ENCODE measurements at regions not wholly inside any gene's neighbourhood (a gene's known extent, or its start where the extent isn't known, plus 50 kb on each side); places are given as distances from the start of the nearest gene placed in this dataset.

DNA sequence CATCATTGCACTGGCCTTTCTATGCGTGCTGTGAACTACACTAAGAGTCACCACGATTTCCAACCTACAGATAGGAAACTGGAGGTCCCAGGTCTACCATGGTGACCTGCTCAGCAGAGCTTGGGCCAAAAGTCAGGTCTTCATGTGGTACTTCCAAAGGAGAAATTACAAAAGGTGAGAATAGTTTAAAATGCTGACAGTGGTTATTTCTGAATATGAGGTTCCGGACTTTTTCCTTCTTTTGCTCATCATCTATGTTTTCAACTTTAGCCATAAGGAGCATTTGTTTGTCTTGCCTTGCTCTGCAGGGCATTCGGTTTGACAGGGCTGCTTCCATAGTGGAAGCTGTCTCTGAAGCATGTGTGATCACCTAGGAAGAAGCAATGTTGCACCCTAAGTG is 282.1 kb upstream of the IRX1 start:
- no peak for DNase-seq

DNA sequence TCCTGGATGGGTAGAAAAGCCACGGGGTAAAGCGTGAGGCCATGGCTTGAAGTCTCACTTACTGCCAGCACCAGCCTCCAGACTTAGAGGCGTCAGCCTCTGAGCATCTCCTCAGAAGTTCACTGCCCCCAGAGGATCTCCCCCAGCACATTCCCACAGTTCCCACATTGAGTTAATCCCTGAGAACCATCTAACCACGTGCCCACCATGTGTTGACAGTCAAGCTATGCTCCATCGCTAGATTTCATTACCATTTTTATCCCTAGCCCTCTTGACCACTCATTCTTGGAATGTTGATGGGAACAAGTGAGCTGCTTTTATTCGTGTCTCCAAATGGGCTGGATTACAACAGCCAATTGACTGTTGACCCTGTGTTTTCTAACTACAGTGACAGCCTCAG is 283.3 kb upstream of the IRX1 start:
- DNase-seq, result no peak

DNA sequence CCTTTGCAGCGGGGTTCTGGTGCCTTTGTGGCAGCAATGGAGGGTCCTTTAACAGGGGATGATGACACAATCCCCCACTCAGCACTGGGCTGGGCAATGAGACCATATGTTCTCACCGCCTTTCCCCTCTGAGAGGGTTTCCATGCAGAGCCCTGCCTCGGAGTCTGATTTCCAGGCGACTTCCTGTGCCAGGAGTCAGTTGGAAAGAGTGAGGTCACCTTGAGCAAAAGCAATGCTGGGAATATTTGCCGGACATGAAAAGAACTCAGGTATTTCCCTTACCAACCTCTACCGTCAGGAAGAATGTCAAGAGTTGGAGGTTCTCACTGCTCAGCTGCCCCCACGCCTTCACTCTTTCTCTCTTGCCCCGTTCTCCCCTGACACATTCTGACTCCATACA is 284.2 kb upstream of the IRX1 start:
- DNase-seq, result no peak

DNA sequence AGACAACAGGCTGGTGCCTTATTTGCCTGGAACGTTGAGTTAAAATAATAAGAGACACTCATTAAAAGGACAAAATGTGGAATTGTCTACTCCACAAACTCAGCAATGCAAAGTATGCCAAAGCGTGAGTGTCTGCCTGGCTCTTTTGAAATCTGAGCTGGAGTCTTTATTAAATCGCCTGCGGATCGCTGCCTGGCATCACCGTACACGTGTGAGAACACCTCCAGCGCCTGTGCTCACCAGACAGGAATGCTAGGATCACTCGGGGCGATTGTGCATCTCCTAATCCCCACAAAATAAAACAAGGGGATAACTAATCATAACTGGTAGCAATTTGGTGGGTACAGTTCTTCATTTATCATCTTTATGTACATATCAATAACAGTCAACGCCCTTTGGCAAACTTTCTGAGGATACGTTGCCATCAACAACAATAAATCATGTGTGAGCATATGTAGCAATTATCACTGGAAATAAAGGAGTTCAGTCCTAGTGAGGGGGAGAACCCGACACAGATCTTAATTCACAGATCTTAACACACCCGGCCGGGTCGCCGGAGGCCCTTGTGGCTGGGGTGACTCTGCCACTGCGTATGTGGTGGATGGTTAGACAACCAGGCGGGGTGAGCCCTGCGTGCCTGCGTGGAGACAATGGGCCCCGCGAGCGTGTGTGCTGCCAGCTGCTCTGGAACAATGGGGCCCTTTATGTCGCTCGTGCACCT is 284.9 kb upstream of the IRX1 start:
- DNase-seq, result no peak

DNA sequence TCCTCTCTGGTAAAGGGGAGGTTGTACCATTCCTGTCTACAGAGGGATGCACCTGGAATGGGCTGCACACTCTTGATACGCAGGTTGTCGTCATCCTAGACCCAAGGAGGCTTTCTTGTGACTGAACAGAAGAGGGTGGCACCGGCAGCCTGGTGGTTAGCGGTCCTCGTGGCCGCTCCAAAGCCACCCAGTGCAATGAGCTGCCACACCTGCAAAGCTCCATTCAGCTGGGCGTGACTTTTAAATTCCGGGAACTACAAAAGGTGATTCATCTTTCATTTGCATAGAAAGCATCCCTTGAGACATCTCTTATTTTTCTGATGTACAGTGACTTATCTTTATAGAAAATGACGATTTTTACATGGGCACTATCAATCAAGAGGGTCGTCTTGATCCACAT is 286.1 kb upstream of the IRX1 start:
- no peak for DNase-seq

DNA sequence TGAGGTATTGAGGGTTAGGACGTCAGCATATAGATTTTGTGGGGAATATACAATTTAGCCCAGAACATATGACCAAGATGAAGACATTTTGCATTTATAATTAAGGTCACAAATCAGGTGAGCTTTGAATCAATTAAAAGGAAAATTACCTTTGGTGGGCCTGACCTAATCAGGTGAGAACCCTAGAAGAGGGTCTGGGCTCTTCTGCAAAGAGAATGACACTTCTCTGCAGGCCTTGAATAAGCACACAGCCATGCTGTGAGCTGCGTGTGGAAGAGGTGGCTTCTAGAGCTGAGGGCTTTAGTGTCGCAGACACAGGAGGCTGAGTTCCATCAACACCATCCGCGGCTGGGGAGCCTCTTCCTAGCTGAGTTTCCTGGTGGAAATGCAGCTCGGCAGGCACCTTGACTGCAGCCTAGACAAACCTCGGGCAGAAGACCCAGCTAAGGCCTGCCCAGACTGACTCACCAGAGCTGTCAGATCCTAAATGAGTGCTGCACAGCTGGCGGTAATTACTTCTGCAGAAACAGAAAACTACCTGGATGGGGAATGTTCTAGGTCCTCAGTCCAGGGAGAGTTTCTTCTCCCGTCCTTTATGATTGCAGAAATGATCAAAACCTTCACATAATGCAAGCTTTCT is 287.5 kb upstream of the IRX1 start:
- DNase-seq, result no peak

DNA sequence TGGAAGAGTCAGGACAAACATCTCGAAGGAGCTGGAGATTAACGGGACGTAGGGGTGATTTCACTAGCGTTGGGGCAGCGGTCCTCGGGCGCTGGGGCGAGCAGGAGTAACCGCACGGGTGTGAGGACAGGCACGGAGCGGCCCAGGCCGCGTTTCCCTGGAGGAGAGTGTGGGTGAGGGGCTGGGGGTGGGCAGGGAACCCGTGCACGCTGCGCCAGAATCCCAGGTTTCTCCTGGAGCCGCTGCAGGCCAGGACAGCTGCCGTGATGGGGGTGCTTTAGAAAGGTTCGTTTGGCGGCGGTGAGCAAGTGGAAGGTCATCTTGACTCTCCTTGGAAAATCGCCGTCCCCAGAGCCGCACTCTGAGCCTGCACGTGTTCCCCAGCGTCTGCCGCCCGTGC is 290.2 kb upstream of the IRX1 start:
- no peak for DNase-seq

DNA sequence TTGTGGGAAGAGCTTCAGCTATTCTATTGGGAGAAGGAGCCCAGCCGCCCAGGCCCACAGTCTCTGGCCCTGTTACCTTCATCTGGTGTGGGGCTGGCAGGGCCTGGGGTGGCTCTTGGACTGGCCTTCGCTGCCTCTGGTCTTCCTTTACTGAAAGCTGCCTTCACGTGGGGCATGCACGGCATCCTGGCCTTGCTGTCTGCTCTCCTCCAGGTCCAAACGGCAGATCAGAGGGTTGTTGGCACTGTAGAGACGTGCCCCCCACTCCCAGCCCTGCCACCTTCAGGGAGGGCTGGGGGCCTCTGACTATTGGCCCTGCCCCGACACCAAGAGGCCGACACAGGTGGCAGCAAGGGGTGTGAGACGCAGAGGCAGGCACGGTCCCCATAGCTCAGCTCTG is 291.3 kb upstream of the IRX1 start:
- DNase-seq, result no peak

DNA sequence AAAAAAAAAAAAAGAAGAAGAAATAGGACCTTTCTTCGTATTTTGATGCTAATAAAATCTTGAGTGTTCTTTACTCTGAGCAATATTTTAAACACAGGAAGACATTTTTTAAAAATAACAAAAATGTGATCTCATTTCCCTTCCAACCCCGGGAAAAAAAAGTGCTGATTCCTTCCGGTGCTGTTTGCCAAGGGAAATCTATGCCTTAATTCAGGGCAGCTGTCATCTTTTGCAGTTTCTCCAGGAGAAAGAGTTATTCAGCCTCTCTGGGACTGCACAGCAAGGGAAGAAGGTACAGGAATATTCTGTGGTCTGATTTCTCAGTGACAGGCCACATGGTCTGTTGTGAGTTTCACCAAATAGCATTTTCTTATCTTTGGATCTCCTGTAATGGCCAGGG is 291.9 kb upstream of the IRX1 start:
- DNase-seq, result no peak

DNA sequence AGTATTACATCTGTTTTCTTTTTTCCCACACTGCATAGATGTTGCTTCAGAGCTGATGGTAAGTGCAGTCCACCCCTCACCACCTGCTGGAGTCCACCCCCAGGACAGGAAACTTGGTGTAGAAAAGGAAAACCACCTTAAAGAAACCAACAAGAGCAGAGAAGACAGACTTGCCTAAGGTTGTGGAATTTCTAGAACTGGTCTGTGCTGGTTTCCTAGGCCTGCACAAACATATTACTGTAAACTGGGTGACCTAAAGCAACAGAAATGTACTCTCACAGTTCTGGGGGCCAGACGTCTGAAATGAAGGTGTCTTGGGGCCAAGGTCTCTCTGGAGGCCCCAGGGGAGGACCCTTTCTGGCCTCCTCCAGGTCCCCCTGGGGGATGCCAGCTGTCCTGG is 293.4 kb upstream of the IRX1 start:
- no peak for DNase-seq

DNA sequence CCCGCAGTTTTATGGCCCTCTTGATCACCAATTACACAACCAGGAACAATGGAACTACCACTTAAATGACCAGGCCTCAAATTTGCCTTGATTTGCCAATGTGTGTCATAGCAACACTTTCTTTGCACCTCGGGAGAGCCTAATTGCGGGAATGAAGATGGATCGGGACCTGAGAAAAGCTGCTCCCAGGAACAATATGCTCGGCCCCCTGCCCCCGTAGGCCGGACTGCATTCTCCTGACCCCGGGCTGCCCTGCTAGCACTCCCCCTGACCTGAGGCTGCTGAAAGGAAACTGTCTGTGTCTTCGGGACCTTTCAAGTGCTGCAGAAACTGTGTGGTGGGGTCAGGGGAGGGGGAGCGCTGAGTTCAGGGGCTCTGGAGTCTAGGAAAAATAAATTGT is 294.3 kb upstream of the IRX1 start:
- no peak for DNase-seq

DNA sequence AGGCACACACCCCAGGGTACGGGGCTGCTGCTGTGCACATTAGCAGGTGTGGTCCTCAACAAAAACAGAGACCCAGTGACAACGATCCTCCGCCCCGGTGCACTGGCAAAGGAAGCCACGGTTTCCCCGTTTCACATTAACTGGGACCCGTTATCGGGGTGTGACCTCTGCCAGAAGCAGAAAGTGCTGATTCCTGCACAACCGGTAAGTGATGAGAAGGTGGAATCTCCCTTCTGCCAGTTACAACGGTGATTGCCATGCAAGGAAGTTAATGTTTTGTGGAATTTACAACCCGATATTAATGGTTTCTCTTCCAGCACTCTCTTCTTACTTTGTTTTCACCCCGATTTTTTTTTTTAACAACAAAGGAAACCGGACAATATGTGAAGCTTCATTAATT is 294.9 kb upstream of the IRX1 start:
- no peak for DNase-seq

DNA sequence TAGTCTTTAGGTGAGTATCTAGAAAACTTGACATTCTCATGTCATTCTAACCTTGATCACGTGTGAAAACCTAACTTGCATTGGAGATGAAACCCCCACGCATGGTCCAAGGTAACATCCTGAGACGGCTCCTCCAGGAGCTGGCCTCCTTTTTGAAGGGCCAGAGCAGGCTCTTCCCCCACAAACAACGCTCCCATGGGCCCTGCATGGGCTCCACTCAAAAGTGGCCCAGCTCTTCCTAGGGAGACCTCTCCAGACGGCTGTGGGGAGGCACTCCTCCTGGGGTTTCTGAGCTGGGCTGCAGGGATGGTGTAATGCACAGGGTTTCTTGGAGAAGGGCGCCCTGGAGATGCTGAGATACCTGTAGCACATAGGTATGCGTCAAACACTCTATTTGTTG is 296.2 kb upstream of the IRX1 start:
- DNase-seq, result no peak

DNA sequence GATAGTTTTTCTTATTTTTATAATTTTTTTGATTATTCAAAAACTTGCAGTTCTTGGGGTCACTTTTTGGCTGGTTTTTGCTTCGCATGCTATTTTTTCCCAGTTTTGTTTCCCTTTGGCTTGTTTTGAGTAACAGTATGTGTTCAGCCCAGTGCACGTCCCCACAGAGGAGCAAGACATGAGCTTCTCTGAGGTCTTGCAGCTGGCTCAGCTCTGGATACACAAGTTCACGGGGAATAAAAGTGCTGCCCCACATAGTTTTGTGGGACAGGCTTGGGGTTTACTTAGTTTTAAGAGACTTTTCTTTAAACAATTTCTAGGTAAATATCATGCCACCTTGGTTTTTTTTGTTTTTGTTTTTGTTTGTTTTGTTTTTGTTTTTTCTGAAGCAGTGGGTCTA is 297.8 kb upstream of the IRX1 start:
- DNase-seq, result no peak

DNA sequence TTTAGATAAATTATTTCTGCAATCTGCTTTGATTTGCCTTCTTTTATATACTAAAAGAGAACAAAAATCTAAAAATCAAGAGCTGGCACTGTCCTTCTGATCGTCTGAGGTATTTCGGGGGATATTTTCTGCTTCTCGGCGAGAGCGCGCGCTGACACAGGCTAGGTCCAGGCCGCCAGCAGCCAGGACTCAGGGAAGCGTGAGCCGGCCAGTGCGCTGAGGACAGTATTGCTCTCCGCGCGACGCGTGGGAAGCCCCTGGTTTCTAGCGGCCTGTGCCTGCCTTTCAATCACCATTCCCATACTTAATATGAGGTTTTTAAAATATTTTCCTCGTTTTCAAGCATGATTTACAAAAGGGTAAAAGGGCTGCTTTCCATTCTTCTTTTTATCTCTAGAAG is 307.3 kb upstream of the IRX1 start:
- DNase-seq, result no peak

DNA sequence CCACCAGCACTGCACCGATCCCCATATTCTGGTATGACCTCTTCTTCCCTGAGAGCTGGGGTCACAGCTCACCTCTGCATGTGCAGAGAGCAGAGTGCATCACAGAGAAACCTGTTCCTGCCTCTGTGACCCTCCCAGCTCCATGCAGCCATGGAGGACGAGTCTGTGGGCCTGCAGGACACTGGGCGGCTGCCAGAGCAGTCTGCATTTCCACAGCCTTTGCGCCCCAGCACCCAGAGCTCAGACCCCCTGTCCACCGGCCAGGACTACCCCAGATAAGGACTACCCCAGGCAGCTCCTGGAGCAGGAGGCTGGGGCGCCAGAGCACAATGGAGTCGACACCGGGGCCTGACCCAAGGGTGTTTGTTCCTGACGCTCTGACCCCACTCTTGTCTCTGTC is 308.1 kb upstream of the IRX1 start:
- DNase-seq, result no peak

DNA sequence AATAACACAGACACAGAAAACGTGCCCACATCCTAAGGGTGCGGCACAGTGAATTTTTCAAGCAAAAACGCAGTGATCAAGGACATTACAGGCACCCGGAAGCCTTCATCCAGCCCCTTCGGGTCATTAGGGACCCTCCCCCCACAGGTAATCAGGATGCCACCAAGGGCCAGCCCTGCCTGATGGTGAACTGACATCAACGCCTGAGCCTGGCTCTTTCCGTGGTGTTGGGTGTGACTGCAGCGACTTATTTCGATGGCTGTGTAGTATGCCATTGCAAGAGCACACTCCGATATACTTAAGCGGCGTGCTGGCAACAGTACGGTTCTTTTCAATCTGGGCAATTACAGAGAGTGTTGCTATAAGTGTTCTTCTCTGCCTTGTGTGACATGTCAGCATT is 310.0 kb upstream of the IRX1 start:
- DNase-seq, result no peak

DNA sequence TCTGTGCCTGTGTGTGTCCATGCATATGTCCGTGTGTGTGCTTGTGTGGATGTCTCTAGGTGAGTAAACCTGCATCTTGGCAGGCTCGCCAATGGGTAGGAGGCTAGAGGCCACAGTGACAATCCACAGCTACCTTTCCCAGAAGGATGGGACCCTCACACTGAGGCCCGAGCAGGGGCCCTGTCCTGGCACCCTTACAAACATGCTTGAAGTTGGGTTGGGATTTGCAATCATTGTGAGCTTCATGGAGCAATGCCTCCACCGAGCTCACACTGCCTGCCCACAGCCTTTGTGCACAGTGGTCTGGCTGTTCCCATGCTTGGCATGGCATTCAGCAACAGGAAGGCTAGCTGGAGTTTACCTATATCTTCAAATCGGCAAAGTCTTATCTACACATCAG is 311.1 kb upstream of the IRX1 start:
- DNase-seq, result no peak

DNA sequence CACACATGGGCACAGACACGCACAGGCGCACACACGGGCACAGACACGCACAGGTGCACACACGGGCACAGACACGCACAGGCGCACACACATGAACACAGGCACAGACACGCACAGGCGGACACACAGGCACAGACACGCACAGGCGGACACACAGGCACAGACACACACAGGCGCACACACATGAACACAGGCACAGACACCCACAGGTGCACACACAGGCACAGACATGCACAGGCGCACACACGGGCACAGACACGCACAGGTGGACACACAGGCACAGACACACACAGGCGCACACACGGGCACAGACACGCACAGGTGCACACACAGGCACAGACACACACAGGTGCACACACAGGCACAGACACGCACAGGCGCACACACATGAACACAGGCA is 312.8 kb upstream of the IRX1 start:
- no peak for DNase-seq

DNA sequence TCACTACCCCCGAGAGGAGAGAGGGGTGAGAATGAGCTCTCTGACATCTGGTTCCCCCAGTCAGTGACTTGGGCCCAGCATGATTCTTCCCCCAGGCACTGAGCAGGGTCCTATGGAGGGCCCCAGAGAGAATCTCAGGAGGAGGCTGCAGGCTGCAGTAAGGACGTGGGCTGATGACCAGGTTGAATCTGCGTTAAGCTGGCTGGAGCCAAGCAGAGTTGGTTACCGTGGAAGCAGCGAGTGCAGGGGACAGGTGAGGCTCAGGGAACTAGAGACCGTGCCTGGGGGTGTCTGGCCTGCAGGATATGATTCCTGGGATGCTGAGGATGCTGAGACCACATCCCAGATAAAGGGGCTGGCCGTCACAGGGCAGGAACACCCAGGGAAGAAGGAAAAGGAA is 314.3 kb upstream of the IRX1 start:
- DNase-seq, result no peak

DNA sequence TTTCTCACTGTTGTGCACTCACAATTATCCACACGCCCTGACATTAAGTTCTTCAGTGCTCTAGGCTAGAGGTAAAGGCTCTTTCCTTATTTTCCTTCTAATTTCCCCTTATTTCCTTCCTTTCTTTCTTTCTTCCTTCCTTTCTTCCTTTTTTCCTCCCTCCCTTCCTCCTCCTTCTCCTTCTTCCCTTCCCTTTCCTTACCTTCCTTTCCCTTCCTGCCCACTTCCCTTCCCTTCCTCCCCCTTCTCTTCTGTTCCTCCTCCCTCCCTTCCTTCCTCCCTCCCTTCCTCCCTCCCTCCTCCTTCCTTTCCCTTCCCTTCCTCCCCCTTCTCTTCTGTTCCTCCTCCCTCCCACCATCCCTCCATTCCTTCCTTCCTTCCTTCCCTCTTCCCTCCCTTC is 317.0 kb upstream of the IRX1 start:
- DNase-seq, result no peak

DNA sequence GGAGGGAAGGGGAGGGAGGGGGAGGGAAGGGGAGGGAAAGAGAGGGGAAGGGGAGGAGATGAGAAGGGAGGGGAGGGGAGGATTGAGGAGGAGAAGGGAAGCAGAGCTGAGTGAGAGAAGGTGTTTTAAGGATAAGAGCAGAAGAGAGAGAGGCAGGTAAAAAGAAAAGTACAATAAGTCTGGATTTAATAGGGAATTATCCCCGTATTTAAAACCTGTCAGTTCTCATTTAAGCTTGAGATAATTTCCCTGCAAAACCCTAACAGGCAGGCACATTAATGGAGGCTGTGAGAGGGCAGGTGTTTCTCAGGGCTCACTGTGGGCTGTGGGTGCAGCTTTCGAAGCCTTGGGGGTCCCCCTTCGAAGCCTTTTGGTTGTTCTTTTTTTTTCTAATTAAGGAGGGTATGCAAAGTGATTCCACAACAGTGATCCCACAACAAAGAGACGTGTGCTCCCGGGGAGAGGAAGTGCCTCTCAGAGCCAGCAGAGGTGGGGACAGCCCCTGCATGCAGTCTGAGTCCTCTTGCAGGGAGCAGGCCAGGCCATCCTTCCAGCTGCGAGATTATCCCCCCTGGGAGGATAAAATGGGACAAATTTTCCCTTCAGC is 317.9 kb upstream of the IRX1 start:
- no peak for DNase-seq

DNA sequence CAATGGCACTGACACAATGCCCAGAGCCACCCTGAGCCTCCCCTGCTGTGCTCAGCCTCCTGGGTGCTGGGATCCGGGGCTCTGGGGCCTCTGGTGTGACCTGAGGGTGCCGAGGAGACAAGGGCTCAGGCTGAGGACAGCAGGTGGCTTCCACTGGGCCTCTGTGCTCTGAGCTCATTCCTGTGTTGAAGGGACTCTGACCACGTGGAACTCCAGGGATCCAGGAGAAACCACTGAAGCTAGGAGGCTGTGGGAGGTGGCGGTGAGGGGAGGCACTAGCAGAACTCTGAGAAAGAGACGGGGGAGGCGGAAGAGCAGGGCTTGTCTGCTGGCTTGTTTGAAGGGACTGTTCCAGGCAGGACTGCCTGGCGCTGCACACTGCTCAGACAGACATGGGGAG is 318.7 kb upstream of the IRX1 start:
- no peak for DNase-seq

DNA sequence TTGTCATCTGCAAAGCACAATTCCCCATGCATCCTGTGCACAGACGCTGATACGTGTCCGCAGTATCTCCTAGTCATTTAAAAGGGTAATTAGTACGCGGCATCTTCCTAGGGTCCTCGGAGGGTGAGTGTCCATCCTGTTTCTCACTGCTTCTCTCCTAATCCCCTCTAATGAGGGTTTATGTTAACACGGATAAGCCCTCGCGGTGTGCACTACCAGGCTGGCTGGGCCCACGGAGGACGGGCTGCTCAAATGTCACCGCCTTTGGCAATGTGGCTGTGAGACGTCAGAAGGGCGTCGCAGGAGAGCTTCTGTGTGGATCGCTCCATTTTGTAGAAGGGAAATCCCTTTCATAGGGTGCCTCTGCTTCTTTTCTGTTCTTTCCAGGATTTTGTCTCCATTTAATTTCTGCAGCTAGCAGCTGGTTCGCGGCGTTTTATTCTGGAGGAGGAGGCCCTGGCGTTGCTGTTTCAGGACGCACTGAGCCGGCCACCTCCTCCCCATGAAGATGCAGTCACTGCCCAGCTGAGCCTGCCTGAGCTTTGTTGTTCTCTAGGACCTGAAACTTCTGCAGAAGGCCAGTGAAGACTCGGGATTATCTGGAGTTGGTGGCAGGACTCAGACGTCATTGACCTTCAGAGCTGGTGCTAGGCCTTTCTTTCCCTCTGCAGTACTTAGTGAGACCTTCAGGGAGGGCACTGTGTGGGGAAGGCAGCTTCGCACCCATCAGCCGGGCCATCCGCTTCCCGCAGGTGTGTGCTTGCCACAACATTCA is 326.1 kb upstream of the IRX1 start:
- DNase-seq, result no peak

All from T-helper 2 cell (primary cell).